Breast epithelium (tissue), 4 donors: ENCODE measurements at regions not wholly inside any gene's neighbourhood (a gene's known extent, or its start where the extent isn't known, plus 50 kb on each side); places are given as distances from the start of the nearest gene placed in this dataset.

Source experiments
- DNase-seq, 2 donors: peaks; one replicate each; pipeline ENCODE4 v3.0.0-alpha.2; 2019; ENCODE audit warnings: low spot score in 2 of 2
- H3K27ac ChIP-seq, 2 donors: fragments of 200-600 bp; sonication (generic) in 1 of 2; one replicate each; pipeline ENCODE4 v1.5.1; 2016 to 2019; ENCODE audit warnings: mild to moderate bottlenecking in 1 of 2
- H3K27me3 ChIP-seq, 2 donors: fragments of 200-600 bp; sonication (generic) in 1 of 2; one replicate each; pipeline versions ENCODE4 v1.5.1 to v1.6.0; 2017 to 2019; ENCODE audit warnings: control low read depth in 1 of 2, mild to moderate bottlenecking in 1 of 2
- H3K36me3 ChIP-seq: fragments of 200-600 bp; one replicate; pipeline ENCODE4 v1.5.1; 2019
- H3K4me1 ChIP-seq, 2 donors: fragments of 200-600 bp; sonication (generic); one replicate each; pipeline ENCODE4 v1.5.1; 2016 to 2019; ENCODE audit warnings: control low read depth in 1 of 2
- H3K4me3 ChIP-seq, 3 donors: fragments of 200-600 bp; sonication (generic); 1 replicate in 2 of 3; 2 replicates in 1 of 3; pipeline ENCODE4 v1.5.1; 2016 to 2019; ENCODE audit warnings: mild to moderate bottlenecking in 3 of 3, moderate library complexity in 2 of 3
- H3K9me3 ChIP-seq, 2 donors: fragments of 200-600 bp; sonication (generic) in 1 of 2; one replicate each; pipeline ENCODE4 v1.5.1; 2016 to 2019; ENCODE audit warnings: control low read depth in 1 of 2
- CTCF ChIP-seq, 3 donors: fragments of 450-650 bp; IDR thresholded peaks; one replicate each; pipeline ENCODE4 v1.5.1; 2016 to 2017; ENCODE audit warnings: antibody characterized with exemption in 3 of 3, mild to moderate bottlenecking in 3 of 3, moderate library complexity in 3 of 3
- POLR2A ChIP-seq: fragments of 450-650 bp; IDR thresholded peaks from one replicate; pipeline ENCODE4 v1.6.1; 2016; ENCODE audit warnings: antibody characterized with exemption, mild to moderate bottlenecking, moderate library complexity
- POLR2AphosphoS5 ChIP-seq, 3 donors: sonication (generic); formaldehyde crosslinking; IDR thresholded peaks; one replicate each; pipeline ENCODE4 v1.6.1; 2017; ENCODE audit warnings: antibody characterized with exemption in 3 of 3
- intact Hi-C: fragments of 100-400 bp; cut with DNase I; formaldehyde crosslinking; loops from one replicate; pipeline ENCODE4 v1.15.1; 2023; ENCODE audit warnings: low total_unique reads

- intact Hi-C loops: no loop called here
- H3K27ac ChIP-seq: no peak overlapping the region
- H3K9me3 ChIP-seq: no peaks in the 10 kb centered on the region
- no peaks in the 10 kb centered on the region for H3K36me3 ChIP-seq
- no peaks in the 10 kb centered on the region for H3K4me1 ChIP-seq
- no peak for DNase-seq
- no peaks in the 10 kb centered on the region for H3K27me3 ChIP-seq
- TF ChIP-seq CTCF (IDR thresholded peaks at IDR 0.05): no peak
- TF ChIP-seq POLR2AphosphoS5 (IDR thresholded peaks at IDR 0.05): no peak
- TF ChIP-seq POLR2A: no peak
- H3K4me3 ChIP-seq: no peak overlapping the region
Measured at GRCh38 chr2:176702131-176702530, 432.9 kb downstream of the MTX2 start.

- intact Hi-C loops: no loop called here
- no peak overlapping the region for H3K27ac ChIP-seq
- DNase-seq: no peak
- no peaks in the 10 kb centered on the region for H3K4me1 ChIP-seq
- no peak for TF ChIP-seq CTCF (IDR thresholded peaks at IDR 0.05)
- TF ChIP-seq POLR2AphosphoS5 (IDR thresholded peaks at IDR 0.05): no peak
- TF ChIP-seq POLR2A: no peak
- H3K9me3 ChIP-seq: no peaks in the 10 kb centered on the region
- no peaks in the 10 kb centered on the region for H3K36me3 ChIP-seq
- no peaks in the 10 kb centered on the region for H3K27me3 ChIP-seq
- no peak overlapping the region for H3K4me3 ChIP-seq
Measured at GRCh38 chr2:176704282-176704858, 435.1 kb downstream of the MTX2 start.

GRCh38 chr2:176709149-176709951, 440.1 kb downstream of the MTX2 start:
- peak; percentile 19 to 65 for DNase-seq
- no peaks in the 10 kb centered on the region for H3K4me1 ChIP-seq
- H3K27ac ChIP-seq: peak overlapping the region; percentile 44 to 70
- intact Hi-C loops: no loop called here
- no peaks in the 10 kb centered on the region for H3K9me3 ChIP-seq
- peak overlapping the region in 2 of 3 donors; percentile 16 to 51 for H3K4me3 ChIP-seq
- no peaks in the 10 kb centered on the region for H3K27me3 ChIP-seq
- TF ChIP-seq POLR2A (no peak), POLR2AphosphoS5 (IDR thresholded peaks at IDR 0.05) (peak in 1 of 3 donors; percentile 40), CTCF (IDR thresholded peaks at IDR 0.05) (no peak)
- no peaks in the 10 kb centered on the region for H3K36me3 ChIP-seq

GRCh38 chr2:176709991-176710390, 440.7 kb downstream of the MTX2 start:
- Histone ChIP-seq H3K9me3 (no peaks in the 10 kb centered on the region), H3K4me3 (peak overlapping the region in 2 of 3 donors; percentile 16 to 51), H3K4me1 (no peaks in the 10 kb centered on the region), H3K36me3 (no peaks in the 10 kb centered on the region), H3K27ac (peak overlapping the region; percentile 44 to 70), H3K27me3 (no peaks in the 10 kb centered on the region)
- no peak for TF ChIP-seq CTCF (IDR thresholded peaks at IDR 0.05)
- TF ChIP-seq POLR2A: no peak
- TF ChIP-seq POLR2AphosphoS5 (IDR thresholded peaks at IDR 0.05): no peak
- intact Hi-C loops: no loop called here
- no peak for DNase-seq

GRCh38 chr2:176710657-176711186, 441.5 kb downstream of the MTX2 start:
- Histone ChIP-seq H3K4me3 (no peak overlapping the region), H3K36me3 (no peaks in the 10 kb centered on the region), H3K4me1 (no peaks in the 10 kb centered on the region), H3K27me3 (no peaks in the 10 kb centered on the region), H3K9me3 (no peaks in the 10 kb centered on the region), H3K27ac (peak overlapping the region in 1 of 2 donors; percentile 70)
- no peak for TF ChIP-seq CTCF (IDR thresholded peaks at IDR 0.05)
- no peak for TF ChIP-seq POLR2A
- TF ChIP-seq POLR2AphosphoS5 (IDR thresholded peaks at IDR 0.05): no peak
- intact Hi-C loops: no loop called here
- no peak for DNase-seq
